Gastroesophageal sphincter (tissue), 3 donors: ENCODE measurements at regions not wholly inside any gene's neighbourhood (a gene's known extent, or its start where the extent isn't known, plus 50 kb on each side); places are given as distances from the start of the nearest gene placed in this dataset.
"Not testable (repeated sequence)": the region's sequence is repeated elsewhere in the genome, so short reads cannot be mapped to it uniquely, and the experiment has no call there.

ENCODE experiments used
- POLR2A ChIP-seq, 2 donors: fragments of 450-650 bp; IDR thresholded peaks; one replicate each; pipeline ENCODE4 v1.6.1; 2017; ENCODE audit warnings: antibody characterized with exemption in 2 of 2, mild to moderate bottlenecking in 2 of 2, moderate library complexity in 1 of 2
- TF ChIP-seq, protein P1 (sequence below), 4 experiments: fragments of 200-600 bp in 2 of 4; fragments of 450-650 bp in 2 of 4; sonication (generic) in 1 of 4; IDR thresholded peaks; one replicate each; pipeline ENCODE4 v1.5.1; 2017 to 2019; ENCODE audit warnings: antibody characterized with exemption in 4 of 4, mild to moderate bottlenecking in 2 of 4, moderate library complexity in 2 of 4

DNA sequence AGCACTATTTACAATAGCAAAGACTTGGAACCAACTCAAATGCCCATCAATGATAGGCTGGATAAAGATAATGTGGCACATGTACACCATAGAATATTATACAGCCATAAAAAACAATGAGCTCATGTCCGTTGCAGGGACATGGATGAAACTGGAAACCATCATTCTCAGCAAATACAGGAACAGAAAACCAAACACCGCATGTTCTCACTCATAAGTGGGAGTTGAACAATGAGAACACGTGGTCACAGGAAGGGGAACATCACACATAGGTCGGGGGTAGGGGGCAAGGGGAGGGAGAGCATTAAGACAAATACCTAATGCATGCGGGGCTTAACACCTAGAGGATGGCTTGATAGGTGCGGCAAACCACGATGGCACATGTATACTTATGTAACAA is 56.0 kb upstream of the XPO1 start:
- TF ChIP-seq, protein P1, sequence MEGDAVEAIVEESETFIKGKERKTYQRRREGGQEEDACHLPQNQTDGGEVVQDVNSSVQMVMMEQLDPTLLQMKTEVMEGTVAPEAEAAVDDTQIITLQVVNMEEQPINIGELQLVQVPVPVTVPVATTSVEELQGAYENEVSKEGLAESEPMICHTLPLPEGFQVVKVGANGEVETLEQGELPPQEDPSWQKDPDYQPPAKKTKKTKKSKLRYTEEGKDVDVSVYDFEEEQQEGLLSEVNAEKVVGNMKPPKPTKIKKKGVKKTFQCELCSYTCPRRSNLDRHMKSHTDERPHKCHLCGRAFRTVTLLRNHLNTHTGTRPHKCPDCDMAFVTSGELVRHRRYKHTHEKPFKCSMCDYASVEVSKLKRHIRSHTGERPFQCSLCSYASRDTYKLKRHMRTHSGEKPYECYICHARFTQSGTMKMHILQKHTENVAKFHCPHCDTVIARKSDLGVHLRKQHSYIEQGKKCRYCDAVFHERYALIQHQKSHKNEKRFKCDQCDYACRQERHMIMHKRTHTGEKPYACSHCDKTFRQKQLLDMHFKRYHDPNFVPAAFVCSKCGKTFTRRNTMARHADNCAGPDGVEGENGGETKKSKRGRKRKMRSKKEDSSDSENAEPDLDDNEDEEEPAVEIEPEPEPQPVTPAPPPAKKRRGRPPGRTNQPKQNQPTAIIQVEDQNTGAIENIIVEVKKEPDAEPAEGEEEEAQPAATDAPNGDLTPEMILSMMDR (IDR thresholded peaks at IDR 0.05), result not testable (repeated sequence)
- TF ChIP-seq POLR2A (IDR thresholded peaks at IDR 0.05), result not testable (repeated sequence)
